ENCODE measurements at regions not wholly inside any gene's neighbourhood (a gene's known extent, or its start where the extent isn't known, plus 50 kb on each side); places are given as distances from the start of the nearest gene placed in this dataset.

DNA sequence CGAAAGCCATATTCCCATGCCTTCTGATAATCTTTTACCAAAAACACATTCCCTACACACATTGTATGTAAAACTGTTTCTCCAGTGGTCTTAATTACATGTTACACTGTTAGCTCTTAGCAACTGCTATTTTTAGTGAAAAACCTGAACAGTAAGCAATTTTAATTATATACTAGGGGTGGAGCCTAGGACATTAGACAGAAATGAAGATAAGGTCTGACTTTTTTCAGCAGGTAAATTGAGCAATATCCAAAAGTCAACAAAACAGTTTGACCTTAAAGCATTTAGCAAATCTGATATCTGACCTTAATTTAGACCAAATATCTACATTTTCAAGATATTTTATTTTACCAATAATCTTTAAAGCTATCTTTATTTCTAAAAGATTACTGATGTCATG is 60.2 kb downstream of the PDE6H start:
- H3K27ac ChIP-seq (ENCODE audit: low read depth, low read length) = no peak overlapping the region
- H4K5ac ChIP-seq (ENCODE audit: low read length) = no peak overlapping the region
- no peak overlapping the region for H2AK5ac ChIP-seq (ENCODE audit: low read length)
- DNase-seq = no peak
- WGBS (ENCODE audit: extremely low coverage, insufficient coverage, low lambda C conversion rate) = no CpG with 5 or more reads among the region's 1 CpG
- no peak overlapping the region for H4K8ac ChIP-seq (ENCODE audit: low read depth, low read length)
- H2BK15ac ChIP-seq (replicated peaks; ENCODE audit: low read depth) = no peak overlapping the region
- H2BK120ac ChIP-seq (ENCODE audit: low read depth, low read length) = no peak overlapping the region
- no peak overlapping the region for H3K4ac ChIP-seq (ENCODE audit: low read depth, low read length)
- no peaks in the 10 kb centered on the region for H3K79me2 ChIP-seq (ENCODE audit: control insufficient read depth, insufficient read depth, low read length)
- no peaks in the 10 kb centered on the region for H3K27me3 ChIP-seq (ENCODE audit: insufficient read depth, low read length, poor library complexity)
- no peak overlapping the region for H3K9ac ChIP-seq (ENCODE audit: low read length)
- no peak overlapping the region for H2BK5ac ChIP-seq (ENCODE audit: low read length)
- no peaks in the 10 kb centered on the region for H3K4me1 ChIP-seq (ENCODE audit: control insufficient read depth, low read depth, low read length)
- H3K4me3 ChIP-seq (ENCODE audit: low read length) = no peak overlapping the region
- H3K18ac ChIP-seq (ENCODE audit: low read length) = no peak overlapping the region
- H3K56ac ChIP-seq (ENCODE audit: low read length) = no peak overlapping the region
- H3K79me1 ChIP-seq (ENCODE audit: low read length) = no peaks in the 10 kb centered on the region
- no peaks in the 10 kb centered on the region for H3K36me3 ChIP-seq (ENCODE audit: control insufficient read depth, insufficient read depth, low read length)
- no peak overlapping the region for H3K23ac ChIP-seq (ENCODE audit: low read length)
- no peak overlapping the region for H3K4me2 ChIP-seq (ENCODE audit: low read length)

- Histone ChIP-seq H3K9ac (ENCODE audit: low read length) (no peak overlapping the region), H3K79me2 (ENCODE audit: control insufficient read depth, insufficient read depth, low read length) (no peaks in the 10 kb centered on the region)
- DNase-seq = no peak
These were observed 60.8 kb downstream of the PDE6H start for GRCh38 chr12:15033641-15034040.

DNA sequence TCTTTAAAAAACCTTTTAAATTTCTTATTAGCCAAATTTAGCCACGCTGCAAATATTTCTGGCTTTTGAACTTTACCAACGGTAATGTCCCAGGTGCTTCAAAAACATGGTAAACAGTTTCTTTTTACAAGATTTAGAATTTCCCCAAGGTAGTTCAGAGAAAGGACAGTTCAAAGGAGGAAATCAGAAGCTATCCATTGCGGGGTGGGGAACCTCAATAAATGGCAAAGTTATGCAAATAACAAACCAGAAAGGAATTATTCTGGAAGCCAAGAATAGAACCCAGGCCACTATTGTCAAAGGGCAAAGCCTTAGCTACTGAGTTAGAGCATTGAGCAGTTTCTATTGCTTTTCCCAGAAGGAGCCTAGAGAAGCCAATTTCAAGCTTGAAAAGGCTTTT is 62.3 kb downstream of the PDE6H start:
- no peak for DNase-seq
- Histone ChIP-seq H3K27ac (ENCODE audit: low read depth, low read length) (no peak overlapping the region), H3K4me3 (ENCODE audit: low read length) (no peak overlapping the region), H3K4ac (ENCODE audit: low read depth, low read length) (no peak overlapping the region), H3K4me2 (ENCODE audit: low read length) (no peak overlapping the region), H3K23ac (ENCODE audit: low read length) (no peak overlapping the region), H3K27me3 (ENCODE audit: insufficient read depth, low read length, poor library complexity) (no peaks in the 10 kb centered on the region), H3K79me2 (ENCODE audit: control insufficient read depth, insufficient read depth, low read length) (no peaks in the 10 kb centered on the region), H3K56ac (ENCODE audit: low read length) (no peak overlapping the region), H2AK5ac (ENCODE audit: low read length) (no peak overlapping the region), H4K5ac (ENCODE audit: low read length) (no peak overlapping the region), H3K79me1 (ENCODE audit: low read length) (no peaks in the 10 kb centered on the region), H3K9ac (ENCODE audit: low read length) (no peak overlapping the region), H3K4me1 (ENCODE audit: control insufficient read depth, low read depth, low read length) (no peaks in the 10 kb centered on the region), H3K18ac (ENCODE audit: low read length) (no peak overlapping the region), H2BK120ac (ENCODE audit: low read depth, low read length) (no peak overlapping the region), H2BK5ac (ENCODE audit: low read length) (no peak overlapping the region), H4K8ac (ENCODE audit: low read depth, low read length) (no peak overlapping the region), H2BK15ac (replicated peaks; ENCODE audit: low read depth) (no peak overlapping the region), H3K36me3 (ENCODE audit: control insufficient read depth, insufficient read depth, low read length) (no peaks in the 10 kb centered on the region)
- no CpG with 5 or more reads among the region's 3 CpGs for WGBS (ENCODE audit: extremely low coverage, insufficient coverage, low lambda C conversion rate)

More at GRCh38 chr12:15033641-15034040, 60.8 kb downstream of the PDE6H start:
- Histone ChIP-seq H3K4me3 (ENCODE audit: low read length) (no peak overlapping the region), H3K27me3 (ENCODE audit: insufficient read depth, low read length, poor library complexity) (no peaks in the 10 kb centered on the region), H3K56ac (ENCODE audit: low read length) (no peak overlapping the region), H4K8ac (ENCODE audit: low read depth, low read length) (no peak overlapping the region), H2BK15ac (replicated peaks; ENCODE audit: low read depth) (no peak overlapping the region), H3K4me2 (ENCODE audit: low read length) (no peak overlapping the region), H3K36me3 (ENCODE audit: control insufficient read depth, insufficient read depth, low read length) (no peaks in the 10 kb centered on the region), H2BK120ac (ENCODE audit: low read depth, low read length) (no peak overlapping the region), H3K27ac (ENCODE audit: low read depth, low read length) (no peak overlapping the region), H4K5ac (ENCODE audit: low read length) (no peak overlapping the region), H3K4me1 (ENCODE audit: control insufficient read depth, low read depth, low read length) (no peaks in the 10 kb centered on the region), H3K23ac (ENCODE audit: low read length) (no peak overlapping the region), H3K18ac (ENCODE audit: low read length) (no peak overlapping the region), H2AK5ac (ENCODE audit: low read length) (no peak overlapping the region), H3K4ac (ENCODE audit: low read depth, low read length) (no peak overlapping the region), H2BK5ac (ENCODE audit: low read length) (no peak overlapping the region), H3K79me1 (ENCODE audit: low read length) (no peaks in the 10 kb centered on the region)
- WGBS (ENCODE audit: extremely low coverage, insufficient coverage, low lambda C conversion rate) = no CpG with 5 or more reads among the region's 3 CpGs

GRCh38 chr12:15037091-15037687 is 64.3 kb downstream of the PDE6H start:
- no peak overlapping the region for H3K4ac ChIP-seq (ENCODE audit: low read depth, low read length)
- no peak overlapping the region for H4K5ac ChIP-seq (ENCODE audit: low read length)
- H3K36me3 ChIP-seq (ENCODE audit: control insufficient read depth, insufficient read depth, low read length) = no peaks in the 10 kb centered on the region
- no peak overlapping the region for H3K56ac ChIP-seq (ENCODE audit: low read length)
- H4K8ac ChIP-seq (ENCODE audit: low read depth, low read length) = no peak overlapping the region
- no peak overlapping the region for H3K4me2 ChIP-seq (ENCODE audit: low read length)
- no peak overlapping the region for H3K18ac ChIP-seq (ENCODE audit: low read length)
- no peak overlapping the region for H2AK5ac ChIP-seq (ENCODE audit: low read length)
- H3K4me1 ChIP-seq (ENCODE audit: control insufficient read depth, low read depth, low read length) = no peaks in the 10 kb centered on the region
- WGBS (ENCODE audit: extremely low coverage, insufficient coverage, low lambda C conversion rate) = no CpG with 5 or more reads among the region's 12 CpGs
- no peak overlapping the region for H3K9ac ChIP-seq (ENCODE audit: low read length)
- H2BK5ac ChIP-seq (ENCODE audit: low read length) = no peak overlapping the region
- H3K4me3 ChIP-seq (ENCODE audit: low read length) = no peak overlapping the region
- H2BK120ac ChIP-seq (ENCODE audit: low read depth, low read length) = no peak overlapping the region
- no peak overlapping the region for H3K27ac ChIP-seq (ENCODE audit: low read depth, low read length)
- H2BK15ac ChIP-seq (replicated peaks; ENCODE audit: low read depth) = no peak overlapping the region
- no peaks in the 10 kb centered on the region for H3K27me3 ChIP-seq (ENCODE audit: insufficient read depth, low read length, poor library complexity)
- no peaks in the 10 kb centered on the region for H3K79me1 ChIP-seq (ENCODE audit: low read length)
- no peaks in the 10 kb centered on the region for H3K79me2 ChIP-seq (ENCODE audit: control insufficient read depth, insufficient read depth, low read length)
- H3K23ac ChIP-seq (ENCODE audit: low read length) = no peak overlapping the region
- DNase-seq = peak; percentile 7

- Histone ChIP-seq H3K9ac (ENCODE audit: low read length) (no peak overlapping the region), H3K79me2 (ENCODE audit: control insufficient read depth, insufficient read depth, low read length) (no peaks in the 10 kb centered on the region), H3K23ac (ENCODE audit: low read length) (no peak overlapping the region), H4K8ac (ENCODE audit: low read depth, low read length) (no peak overlapping the region), H3K18ac (ENCODE audit: low read length) (no peak overlapping the region), H2AK5ac (ENCODE audit: low read length) (no peak overlapping the region), H4K5ac (ENCODE audit: low read length) (no peak overlapping the region), H3K27ac (ENCODE audit: low read depth, low read length) (no peak overlapping the region), H3K4me2 (ENCODE audit: low read length) (no peak overlapping the region), H3K4me1 (ENCODE audit: control insufficient read depth, low read depth, low read length) (no peaks in the 10 kb centered on the region), H2BK120ac (ENCODE audit: low read depth, low read length) (no peak overlapping the region), H3K4ac (ENCODE audit: low read depth, low read length) (no peak overlapping the region), H3K4me3 (ENCODE audit: low read length) (no peak overlapping the region), H3K27me3 (ENCODE audit: insufficient read depth, low read length, poor library complexity) (no peaks in the 10 kb centered on the region), H2BK15ac (replicated peaks; ENCODE audit: low read depth) (no peak overlapping the region), H3K56ac (ENCODE audit: low read length) (no peak overlapping the region), H2BK5ac (ENCODE audit: low read length) (no peak overlapping the region), H3K36me3 (ENCODE audit: control insufficient read depth, insufficient read depth, low read length) (no peaks in the 10 kb centered on the region), H3K79me1 (ENCODE audit: low read length) (no peaks in the 10 kb centered on the region)
- no CpG with 5 or more reads among the region's 4 CpGs for WGBS (ENCODE audit: extremely low coverage, insufficient coverage, low lambda C conversion rate)
- no peak for DNase-seq
These were observed 65.3 kb downstream of the PDE6H start for GRCh38 chr12:15038137-15038536.

GRCh38 chr12:15044471-15044870 is 71.6 kb downstream of the PDE6H start:
- Histone ChIP-seq H4K5ac (ENCODE audit: low read length) (no peak overlapping the region), H3K27me3 (ENCODE audit: insufficient read depth, low read length, poor library complexity) (no peaks in the 10 kb centered on the region), H3K9ac (ENCODE audit: low read length) (no peak overlapping the region), H4K8ac (ENCODE audit: low read depth, low read length) (no peak overlapping the region), H3K4me2 (ENCODE audit: low read length) (no peak overlapping the region), H3K79me2 (ENCODE audit: control insufficient read depth, insufficient read depth, low read length) (no peaks in the 10 kb centered on the region), H3K36me3 (ENCODE audit: control insufficient read depth, insufficient read depth, low read length) (no peaks in the 10 kb centered on the region), H3K79me1 (ENCODE audit: low read length) (no peaks in the 10 kb centered on the region), H2BK5ac (ENCODE audit: low read length) (no peak overlapping the region), H3K56ac (ENCODE audit: low read length) (no peak overlapping the region), H3K4me1 (ENCODE audit: control insufficient read depth, low read depth, low read length) (no peaks in the 10 kb centered on the region), H2BK120ac (ENCODE audit: low read depth, low read length) (no peak overlapping the region), H2BK15ac (replicated peaks; ENCODE audit: low read depth) (no peak overlapping the region), H3K27ac (ENCODE audit: low read depth, low read length) (no peak overlapping the region), H3K4me3 (ENCODE audit: low read length) (no peak overlapping the region), H3K23ac (ENCODE audit: low read length) (no peak overlapping the region), H3K18ac (ENCODE audit: low read length) (no peak overlapping the region), H3K4ac (ENCODE audit: low read depth, low read length) (no peak overlapping the region), H2AK5ac (ENCODE audit: low read length) (no peak overlapping the region)
- no peak for DNase-seq
- no CpG with 5 or more reads among the region's 1 CpG for WGBS (ENCODE audit: extremely low coverage, insufficient coverage, low lambda C conversion rate)
